H9 (cell line): ENCODE measurements at regions not wholly inside any gene's neighbourhood (a gene's known extent, or its start where the extent isn't known, plus 50 kb on each side); places are given as distances from the start of the nearest gene placed in this dataset.

Experiments used
- DNase-seq: peaks from one replicate; pipeline ENCODE4 v3.0.0-alpha.2; 2017
- H2AFZ ChIP-seq: one replicate; pipeline ENCODE4 v1.6.1; 2013; ENCODE audit warnings: mild to moderate bottlenecking, low read length, control low read depth, moderate library complexity
- H2AK5ac ChIP-seq: 2 replicates; pipeline ENCODE4 v1.6.1; 2013; ENCODE audit warnings: low read length, control low read depth, mixed read lengths; ENCODE audit not compliant: insufficient read length
- H2BK120ac ChIP-seq: one replicate; pipeline ENCODE4 v1.6.1; 2013; ENCODE audit warnings: low read depth, mild to moderate bottlenecking, low read length, control low read depth, inconsistent platforms; ENCODE audit not compliant: poor library complexity, severe bottlenecking
- H2BK12ac ChIP-seq: 2 replicates; pipeline ENCODE4 v1.6.1; 2013; ENCODE audit warnings: low read length, control low read depth, mixed read lengths, low read depth; ENCODE audit not compliant: insufficient read length
- H2BK15ac ChIP-seq: 2 replicates; pipeline ENCODE4 v1.6.1; 2013; ENCODE audit warnings: low read depth, low read length, control low read depth
- H2BK20ac ChIP-seq: one replicate; pipeline ENCODE4 v1.6.1; 2013; ENCODE audit warnings: low read depth, mild to moderate bottlenecking, low read length, control low read depth, inconsistent platforms; ENCODE audit not compliant: poor library complexity, severe bottlenecking
- H2BK5ac ChIP-seq: 2 replicates; pipeline ENCODE4 v1.6.1; 2013; ENCODE audit warnings: low read length, control low read depth, mixed read lengths; ENCODE audit not compliant: insufficient read length
- H3K14ac ChIP-seq: 2 replicates; pipeline ENCODE4 v1.6.1; 2013; ENCODE audit warnings: low read length, control low read depth; ENCODE audit not compliant: insufficient read depth
- H3K18ac ChIP-seq: 2 replicates; pipeline ENCODE4 v1.6.1; 2013; ENCODE audit warnings: low read depth, mild to moderate bottlenecking, mixed read lengths, low read length, control low read depth; ENCODE audit not compliant: insufficient read length
- H3K23ac ChIP-seq: 2 replicates; pipeline ENCODE4 v1.6.1; 2013; ENCODE audit warnings: low read length, control low read depth, mixed read lengths, low read depth; ENCODE audit not compliant: insufficient read length
- H3K23me2 ChIP-seq: 2 replicates; pipeline ENCODE4 v1.6.1; 2013; ENCODE audit warnings: low read depth, mild to moderate bottlenecking, mixed read lengths, low read length, control low read depth; ENCODE audit not compliant: insufficient read length, poor library complexity, severe bottlenecking
- H3K27ac ChIP-seq: 2 replicates; pipeline ENCODE4 v1.5.1; 2013; ENCODE audit warnings: low read length, control low read depth, mixed read lengths, low read depth; ENCODE audit not compliant: insufficient read length
- H3K27me3 ChIP-seq: 2 replicates; pipeline ENCODE4 v1.6.1; 2013; ENCODE audit warnings: low read length, control low read depth, inconsistent platforms; ENCODE audit not compliant: insufficient read depth
- H3K4ac ChIP-seq: 2 replicates; pipeline ENCODE4 v1.6.1; 2013; ENCODE audit warnings: low read depth, mild to moderate bottlenecking, control low read depth, inconsistent platforms, low read length, moderate library complexity
- H3K4me1 ChIP-seq: 2 replicates; pipeline ENCODE4 v1.6.1; 2013; ENCODE audit warnings: low read length, control low read depth, inconsistent platforms; ENCODE audit not compliant: insufficient read depth
- H3K4me2 ChIP-seq: 2 replicates; pipeline ENCODE4 v1.6.1; 2013; ENCODE audit warnings: low read length, control low read depth, mixed read lengths; ENCODE audit not compliant: insufficient read length, insufficient read depth
- H3K56ac ChIP-seq: 2 replicates; pipeline ENCODE4 v1.6.1; 2013; ENCODE audit warnings: low read depth, mild to moderate bottlenecking, mixed read lengths, low read length, control low read depth; ENCODE audit not compliant: insufficient read length
- H3K79me1 ChIP-seq: 2 replicates; pipeline ENCODE4 v1.6.1; 2013; ENCODE audit warnings: low read depth, mild to moderate bottlenecking, moderate library complexity, low read length, control low read depth, inconsistent platforms; ENCODE audit not compliant: insufficient read depth, poor library complexity, severe bottlenecking
- H3K79me2 ChIP-seq: 2 replicates; pipeline ENCODE4 v1.6.1; 2013; ENCODE audit warnings: low read length, control low read depth, inconsistent platforms; ENCODE audit not compliant: insufficient read depth
- H3K9ac ChIP-seq: 2 replicates; pipeline ENCODE4 v1.6.1; 2013; ENCODE audit warnings: low read length, control low read depth, mixed read lengths; ENCODE audit not compliant: insufficient read length; ENCODE audit errors: extremely low read depth
- H3K9me3 ChIP-seq: one replicate; pipeline ENCODE4 v1.6.1; 2013; ENCODE audit warnings: low read depth, low read length, inconsistent platforms; ENCODE audit not compliant: control insufficient read depth
- H3T11ph ChIP-seq: one replicate; pipeline ENCODE4 v1.6.1; 2013; ENCODE audit warnings: mild to moderate bottlenecking, low read length, control low read depth, inconsistent platforms
- H4K20me1 ChIP-seq: one replicate; pipeline ENCODE4 v1.6.1; 2013; ENCODE audit not compliant: control insufficient read depth, insufficient read length, insufficient read depth
- H4K5ac ChIP-seq: 2 replicates; pipeline ENCODE4 v1.6.1; 2013; ENCODE audit warnings: low read depth, mild to moderate bottlenecking, mixed read lengths, low read length, control low read depth; ENCODE audit not compliant: insufficient read length
- H4K8ac ChIP-seq: replicated peaks from 2 replicates; pipeline ENCODE4 v1.6.1; 2013; ENCODE audit warnings: low read length, control low read depth, mixed read lengths, low read depth; ENCODE audit not compliant: insufficient read length
- H4K91ac ChIP-seq: 2 replicates; pipeline ENCODE4 v1.6.1; 2013; ENCODE audit warnings: low read depth, mild to moderate bottlenecking, moderate library complexity, mixed read lengths, low read length, control low read depth; ENCODE audit not compliant: insufficient read length
- H3K27ac Mint-ChIP-seq, 3 experiments: 2 replicates in 2 of 3; 3 replicates in 1 of 3; pipeline ENCODE4 v1.8.0; 2020 to 2021; ENCODE audit warnings: mixed read lengths in 3 of 3, mild to moderate bottlenecking in 1 of 3, moderate library complexity in 1 of 3
- H3K27me3 Mint-ChIP-seq: 2 replicates; pipeline ENCODE4 v1.8.0; 2021; ENCODE audit warnings: low read depth, mild to moderate bottlenecking, moderate library complexity, mixed read lengths
- H3K36me3 Mint-ChIP-seq, 3 experiments: 2 replicates in 2 of 3; 3 replicates in 1 of 3; pipeline ENCODE4 v1.8.0; 2020 to 2021; ENCODE audit warnings: low read depth in 3 of 3, mixed read lengths in 3 of 3; ENCODE audit not compliant: insufficient read depth in 1 of 3
- H3K4me1 Mint-ChIP-seq, 2 experiments: 2 replicates each; pipeline ENCODE4 v1.8.0; 2020; ENCODE audit warnings: mixed read lengths in 2 of 2
- H3K4me3 Mint-ChIP-seq, 2 experiments: 2 replicates in 1 of 2; 3 replicates in 1 of 2; pipeline ENCODE4 v1.8.0; 2020 to 2021; ENCODE audit warnings: mild to moderate bottlenecking in 2 of 2, mixed read lengths in 2 of 2, moderate library complexity in 1 of 2
- H3K9me3 Mint-ChIP-seq, 2 experiments: 2 replicates in 1 of 2; 3 replicates in 1 of 2; pipeline ENCODE4 v1.8.0; 2020; ENCODE audit warnings: mild to moderate bottlenecking in 2 of 2, mixed read lengths in 2 of 2, moderate library complexity in 1 of 2
- CTCF ChIP-seq: fragments of 200-600 bp; sonication (generic); conservative IDR thresholded peaks from 3 replicates; pipeline ENCODE4 v1.8.0; 2021; ENCODE audit warnings: antibody characterized with exemption, mild to moderate bottlenecking
- WGBS: extraction: QIAGEN DNeasy Blood & Tissue Kit; methylation state at CpG from one replicate; pipeline ENCODE4 v1.1.7; 2013; ENCODE audit warnings: missing lambda C conversion rate, low lambda C conversion rate, mixed read lengths; ENCODE audit not compliant: insufficient read length; ENCODE audit errors: extremely low coverage; 5-methylcytosine and 5-hydroxymethylcytosine counted together

GRCh38 chr16:59163371-59164055 lies 429.4 kb upstream of the GOT2 start:
- H2BK5ac ChIP-seq = no peak overlapping the region
- no peak overlapping the region for H3K27ac ChIP-seq
- no CpG with 5 or more reads among the region's 3 CpGs for WGBS
- no peak overlapping the region for H3K4me2 ChIP-seq
- no peak overlapping the region for H3K14ac ChIP-seq
- H2AFZ ChIP-seq = no peak overlapping the region
- H3T11ph ChIP-seq = no peak overlapping the region
- H3K18ac ChIP-seq = no peak overlapping the region
- TF ChIP-seq CTCF = no peak
- no peak overlapping the region for H3K9ac ChIP-seq
- Mint-ChIP-seq H3K36me3 (peaks cover 0 to 6% (median 0%) of the 10 kb centered on the region in 3 experiments; a peak in 2 of 7 replicates), H3K4me3 (no peak overlapping the region), H3K9me3 (peaks cover 6 to 7% of the 10 kb centered on the region in 2 experiments), H3K4me1 (peaks cover 9 to 13% of the 10 kb centered on the region in 2 experiments), H3K27me3 (no peaks in the 10 kb centered on the region), H3K27ac (no peak overlapping the region)
- no peak for DNase-seq
- no peak overlapping the region for H2BK20ac ChIP-seq
- no peaks in the 10 kb centered on the region for H3K23me2 ChIP-seq
- H2BK12ac ChIP-seq = no peak overlapping the region
- no peaks in the 10 kb centered on the region for H3K4me1 ChIP-seq
- H3K79me2 ChIP-seq = peaks cover 1% of the 10 kb centered on the region; the same call in 1 of the 2 replicates
- no peaks in the 10 kb centered on the region for H4K20me1 ChIP-seq
- H3K23ac ChIP-seq = no peak overlapping the region
- no peak overlapping the region for H4K5ac ChIP-seq
- no peaks in the 10 kb centered on the region for H3K9me3 ChIP-seq
- no peak overlapping the region for H4K8ac ChIP-seq
- no peaks in the 10 kb centered on the region for H3K79me1 ChIP-seq
- no peak overlapping the region for H2BK120ac ChIP-seq
- no peaks in the 10 kb centered on the region for H3K27me3 ChIP-seq
- no peak overlapping the region for H3K4ac ChIP-seq
- no peak overlapping the region for H3K56ac ChIP-seq
- H4K91ac ChIP-seq = no peak overlapping the region
- no peak overlapping the region for H2BK15ac ChIP-seq
- no peak overlapping the region for H2AK5ac ChIP-seq
